Stimulated activated CD8-positive, alpha-beta memory T cell treated with anti-CD3 and anti-CD28 coated beads, Interleukin-12 subunit alpha, Interleukin-12 subunit beta, amount 100 ng/mL, for 1 hour (primary cell): ENCODE measurements at regions not wholly inside any gene's neighbourhood (a gene's known extent, or its start where the extent isn't known, plus 50 kb on each side); places are given as distances from the start of the nearest gene placed in this dataset.
"Not testable (repeated sequence)": the region's sequence is repeated elsewhere in the genome, so short reads cannot be mapped to it uniquely, and the experiment has no call there.

Source experiments
- DNase-seq: peaks from one replicate; pipeline ENCODE4 v3.0.0-alpha.2; 2020; ENCODE audit warnings: low read depth

DNA sequence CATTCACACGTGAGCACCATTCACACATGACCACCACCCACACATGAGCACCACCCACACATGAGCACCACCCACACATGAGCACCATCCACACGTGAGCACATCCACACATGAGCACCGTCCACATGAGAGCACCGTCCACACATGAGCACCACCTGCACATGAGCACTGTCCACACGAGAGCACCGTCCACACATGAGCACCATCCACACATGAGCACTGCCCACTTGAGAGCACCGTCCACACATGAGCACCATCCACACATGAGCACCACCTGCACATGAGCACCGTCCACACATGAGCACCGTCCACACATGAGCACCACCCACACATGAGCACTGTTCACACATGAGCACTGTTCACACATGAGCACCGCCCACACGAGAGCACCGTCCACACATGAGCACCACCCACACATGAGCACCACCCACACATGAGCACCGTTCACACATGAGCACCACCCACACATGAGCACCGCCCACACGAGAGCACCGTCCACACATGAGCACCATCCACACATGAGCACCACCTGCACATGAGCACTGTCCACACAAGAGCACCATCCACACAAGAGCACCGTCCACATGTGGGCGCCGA is 471.3 kb upstream of the SALL3 start:
- not testable (repeated sequence) for DNase-seq

DNA sequence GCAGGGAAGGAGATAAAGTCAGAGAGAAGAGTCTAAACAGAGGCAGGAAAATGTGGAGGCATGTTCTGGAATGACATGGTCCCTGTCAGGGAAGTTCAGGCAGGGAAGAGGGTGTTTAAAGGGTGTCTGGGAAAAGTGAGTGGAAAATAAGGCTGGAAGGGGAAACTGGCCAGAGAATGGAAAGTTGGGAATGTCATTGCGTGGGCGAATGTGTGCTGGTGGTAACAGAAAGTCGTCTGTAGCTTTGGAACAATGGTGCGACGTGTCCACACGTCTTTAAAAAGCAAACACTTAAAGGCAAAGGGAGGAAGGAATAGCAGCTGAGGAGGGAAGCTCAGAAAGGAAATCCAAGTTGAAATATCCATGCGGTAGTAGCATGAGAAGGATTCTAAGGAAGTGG is 469.5 kb upstream of the SALL3 start:
- DNase-seq: no peak

DNA sequence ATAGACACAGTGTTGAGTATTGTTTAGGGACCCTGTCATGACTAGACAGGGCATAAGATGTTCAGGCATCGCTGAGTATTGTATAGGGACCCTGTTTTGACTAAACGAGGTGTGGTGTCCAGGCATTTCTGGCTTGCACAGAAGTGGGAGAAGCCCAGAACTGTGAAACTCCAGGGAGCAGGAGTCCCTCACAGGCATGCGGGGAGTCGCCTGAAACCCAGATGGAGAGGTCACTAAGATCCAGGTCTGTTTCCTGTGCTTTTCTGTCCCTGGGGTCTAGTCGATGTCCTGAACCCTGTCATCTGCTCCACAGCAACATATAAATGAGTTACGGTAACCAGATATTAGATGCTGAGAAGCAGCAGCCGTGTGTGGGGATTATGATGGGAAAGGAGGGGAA is 469.0 kb upstream of the SALL3 start:
- DNase-seq: no peak

DNA sequence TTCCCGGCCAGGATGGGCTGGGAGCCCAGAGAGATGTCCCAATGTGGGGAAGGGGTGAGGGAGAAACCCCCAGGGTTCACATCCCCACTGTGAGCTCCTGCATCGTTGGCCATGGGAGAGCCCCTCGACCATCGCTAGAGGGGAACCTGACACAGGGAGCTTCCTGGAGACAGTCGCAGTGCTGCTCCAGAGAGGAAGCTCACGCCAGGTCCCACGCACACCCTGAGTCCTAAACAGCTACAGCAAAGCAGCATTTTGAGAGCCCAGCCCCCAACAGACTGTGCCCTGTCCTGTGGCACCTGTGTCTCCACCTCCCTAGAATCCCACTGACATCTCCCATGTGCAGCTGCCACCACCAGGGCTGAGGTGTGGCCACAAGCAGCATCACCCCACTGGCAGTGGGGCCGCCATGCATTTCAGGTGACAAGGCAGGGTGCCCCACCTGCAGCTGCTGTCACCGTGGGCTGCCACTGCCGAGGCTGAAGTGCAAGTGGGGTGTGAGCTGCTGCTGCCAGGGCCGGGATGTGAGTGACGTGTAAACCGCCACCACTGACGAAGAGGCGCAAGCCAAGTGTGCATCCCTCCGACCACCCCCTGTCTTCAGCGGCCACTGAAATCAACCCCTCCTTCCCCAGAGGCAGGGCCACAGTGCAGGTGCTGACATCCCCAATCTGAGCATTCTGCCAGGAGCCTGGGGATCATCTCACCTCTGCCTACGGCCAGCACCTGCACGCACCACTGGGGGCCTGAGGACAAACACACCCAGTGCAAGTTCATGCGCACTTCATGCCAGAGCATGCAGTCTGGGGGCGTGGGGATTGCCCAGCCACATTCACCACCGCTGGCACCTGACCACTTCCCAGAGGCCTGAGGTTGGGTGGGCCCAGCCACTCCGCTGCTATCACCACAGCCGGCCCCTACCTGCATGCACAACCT is 467.7 kb upstream of the SALL3 start:
- DNase-seq: no peak

DNA sequence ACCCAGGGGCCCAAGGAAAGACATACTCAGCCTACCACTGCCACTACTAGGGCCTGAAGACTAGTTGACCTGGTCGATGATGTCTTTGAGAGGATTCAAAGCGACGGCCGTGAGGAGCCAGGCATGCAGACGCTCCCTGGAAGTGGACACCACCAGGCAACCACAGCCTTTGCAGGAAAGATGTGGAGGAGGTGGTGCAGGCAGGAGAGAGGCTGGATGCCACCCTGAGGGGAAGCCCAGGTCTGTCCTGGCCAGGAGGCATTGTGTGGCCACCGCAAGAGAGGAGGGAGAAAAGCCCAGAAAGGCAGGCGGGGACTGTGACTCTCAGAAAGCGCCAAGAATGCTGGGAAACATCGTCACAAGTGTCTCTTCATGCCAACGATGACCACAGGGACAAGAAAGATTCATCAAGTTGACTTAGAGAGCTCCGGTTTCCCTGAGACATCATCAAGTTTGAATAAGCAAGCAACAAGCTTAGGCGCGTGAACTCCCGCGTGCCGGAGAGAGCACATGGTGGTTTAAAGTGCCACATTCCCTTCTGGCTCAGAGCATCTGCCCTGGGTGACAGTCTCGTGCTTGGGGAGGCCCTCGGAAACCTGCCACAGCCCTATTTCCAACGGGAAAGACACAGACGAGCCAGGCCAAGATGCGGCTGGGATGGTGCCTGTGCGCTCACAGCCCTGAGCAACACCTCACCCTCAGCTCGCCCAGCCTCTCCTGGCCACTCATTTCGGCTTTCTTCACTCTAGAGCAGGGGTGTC is 464.5 kb upstream of the SALL3 start:
- DNase-seq: no peak

DNA sequence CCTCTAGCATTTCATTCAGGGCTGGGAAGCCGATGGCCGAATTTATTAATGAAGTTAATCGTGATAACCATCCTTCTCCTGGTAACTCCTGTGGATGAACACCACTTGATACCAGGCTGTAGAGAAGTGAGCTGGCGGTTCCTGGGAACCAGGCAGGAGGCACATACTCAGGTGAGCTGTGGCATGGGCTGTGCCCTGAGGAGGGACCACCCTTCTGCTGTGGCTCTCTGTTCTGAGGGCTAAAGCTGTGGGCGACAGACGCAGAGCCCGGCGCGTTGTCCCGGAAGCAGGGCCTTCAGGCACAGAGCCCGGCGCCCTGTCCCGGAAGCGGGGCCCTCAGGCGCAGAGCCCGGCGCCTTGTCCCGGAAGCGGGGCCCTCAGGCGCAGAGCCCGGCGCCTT is 462.3 kb upstream of the SALL3 start:
- DNase-seq: no peak

DNA sequence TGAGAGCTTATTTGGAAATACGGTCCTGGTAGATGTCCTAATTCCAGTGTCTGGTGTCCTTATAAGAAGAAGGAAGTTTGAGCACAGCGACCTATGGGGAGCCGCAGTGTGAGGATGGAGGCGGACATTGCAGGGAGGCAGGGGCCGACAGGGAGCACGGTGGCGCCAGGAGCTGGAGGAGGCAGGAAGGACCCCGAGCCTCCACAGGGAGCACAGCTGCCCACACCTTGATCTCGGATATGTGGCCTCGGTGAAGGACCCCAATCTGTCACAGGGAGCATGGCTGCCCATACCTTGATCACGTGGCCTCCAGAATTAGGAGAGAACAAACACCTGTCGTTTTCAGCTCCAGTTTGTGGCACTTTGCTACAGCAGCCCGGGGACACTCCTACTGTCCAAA is 461.6 kb upstream of the SALL3 start:
- DNase-seq: no peak

DNA sequence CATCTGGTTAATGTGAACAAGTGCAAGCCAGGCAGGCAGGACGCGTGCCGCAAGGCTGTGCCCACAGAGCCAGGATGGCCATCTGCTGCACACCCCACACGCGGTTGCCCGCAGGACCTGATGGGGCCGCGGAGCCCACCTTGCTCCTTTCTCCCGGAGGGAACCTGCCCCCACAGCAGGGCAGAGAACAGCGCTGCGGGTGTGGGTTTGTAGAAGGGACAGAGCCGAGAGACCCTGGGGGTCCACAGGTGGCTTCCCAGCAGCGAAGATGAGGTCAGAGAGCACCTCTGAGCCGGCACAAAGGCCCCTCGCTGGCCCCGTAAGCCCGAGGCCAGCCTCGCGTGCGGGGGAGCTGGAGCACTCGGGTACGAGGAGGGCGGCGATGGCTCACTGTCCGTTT is 460.8 kb upstream of the SALL3 start:
- DNase-seq: no peak

DNA sequence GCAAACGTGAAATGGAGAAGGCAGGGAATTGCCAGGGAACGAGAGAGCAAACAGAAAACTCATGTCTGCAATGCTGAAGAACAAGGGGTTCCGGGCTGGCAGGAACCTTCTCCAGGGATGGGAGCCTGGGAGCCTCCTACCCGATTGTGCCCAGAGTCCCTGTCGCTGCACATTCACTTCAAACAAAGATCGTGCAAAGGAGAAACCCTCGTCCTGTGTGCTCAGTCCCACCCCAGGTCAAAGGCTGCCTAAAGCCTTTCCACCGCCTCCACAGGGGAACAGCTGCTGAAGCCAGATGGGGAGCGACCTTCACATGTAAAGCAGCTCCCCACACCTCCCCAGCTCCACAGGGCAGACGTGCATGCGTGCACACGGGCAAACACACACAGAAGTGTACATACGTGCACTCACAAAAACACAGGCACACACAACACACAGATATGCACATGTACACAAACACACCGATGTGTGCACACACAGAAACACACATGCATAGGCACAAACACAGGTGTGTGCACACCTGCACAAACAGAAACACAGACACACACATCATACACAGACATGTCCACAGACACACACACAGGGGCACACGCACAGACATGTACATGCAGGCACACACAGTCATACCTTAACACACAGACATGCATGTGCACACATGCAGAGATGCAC is 460.1 kb upstream of the SALL3 start:
- no peak for DNase-seq

DNA sequence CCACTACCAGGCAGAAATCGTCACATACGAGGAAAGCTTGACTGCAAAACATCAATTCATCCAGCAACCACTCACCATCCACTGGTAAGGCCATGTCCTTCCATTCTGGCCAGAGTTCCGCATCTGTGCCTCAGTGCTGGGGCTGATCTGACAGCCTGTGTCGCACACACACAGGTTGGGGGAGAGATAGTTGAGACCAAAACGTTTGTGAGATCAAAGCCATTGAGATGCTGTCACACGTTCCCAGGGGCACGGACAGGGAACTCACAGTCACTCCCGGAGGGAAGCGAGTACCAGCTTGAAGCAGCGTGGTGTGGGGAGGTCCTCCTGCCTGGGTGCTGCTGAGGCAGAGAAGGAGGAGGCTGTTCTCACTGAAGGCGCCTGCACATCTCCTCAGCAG is 458.5 kb upstream of the SALL3 start:
- DNase-seq: no peak

DNA sequence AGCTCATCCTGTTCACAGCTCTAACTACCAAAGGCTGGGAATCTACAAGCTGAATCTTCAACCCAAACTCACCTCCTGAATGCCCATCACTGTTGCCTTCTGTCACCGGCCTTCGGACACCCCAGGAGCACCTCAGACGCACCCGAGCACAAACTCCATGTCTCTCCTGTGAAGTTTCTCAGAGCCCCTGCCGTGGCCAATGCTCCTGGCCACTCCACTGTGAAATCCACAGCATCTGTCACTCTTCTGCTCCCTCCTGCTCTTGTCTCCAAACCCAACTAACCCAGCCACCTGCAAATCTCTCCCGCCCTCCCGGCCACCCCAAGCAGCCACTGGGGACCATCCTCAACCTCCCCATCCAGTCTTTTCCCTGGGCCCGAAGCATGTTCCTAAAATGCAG is 457.9 kb upstream of the SALL3 start:
- DNase-seq: no peak

DNA sequence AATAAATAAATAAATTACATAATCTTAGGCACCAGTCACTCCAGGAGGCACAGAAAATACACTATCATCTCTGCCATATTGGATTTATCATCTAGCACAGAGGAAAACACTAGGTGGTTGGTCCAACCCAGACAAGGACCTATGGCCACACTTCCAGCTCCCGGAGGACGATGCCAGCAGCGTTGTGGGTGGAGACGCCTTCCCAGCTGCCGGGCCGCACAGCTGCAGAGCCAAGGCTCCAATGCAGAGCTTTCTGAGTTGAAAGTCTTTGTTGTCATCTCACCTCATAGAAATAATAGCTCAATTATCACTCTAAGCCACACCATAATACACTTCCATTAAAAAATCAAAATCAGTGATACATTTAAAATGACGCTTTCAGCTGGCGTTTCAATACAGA is 457.1 kb upstream of the SALL3 start:
- DNase-seq: no peak

DNA sequence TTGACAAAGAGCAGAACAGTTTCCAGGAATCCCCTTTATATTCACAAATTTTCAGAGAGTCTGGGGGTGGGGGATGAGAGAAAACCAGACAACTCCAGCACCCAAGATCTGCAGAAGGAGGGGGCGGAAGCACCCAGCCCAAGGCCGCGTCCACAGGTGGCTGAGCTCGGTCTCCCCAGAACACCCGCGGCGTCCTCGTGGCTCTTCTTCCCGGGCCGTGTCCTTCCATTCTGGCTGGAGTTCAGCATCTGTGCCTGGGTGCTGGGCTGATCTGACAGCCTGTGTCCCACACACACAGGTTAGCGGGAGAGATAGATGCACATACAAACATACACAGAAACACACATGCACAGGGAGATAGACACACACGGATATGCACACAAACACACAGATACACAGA is 455.8 kb upstream of the SALL3 start:
- no peak for DNase-seq

DNA sequence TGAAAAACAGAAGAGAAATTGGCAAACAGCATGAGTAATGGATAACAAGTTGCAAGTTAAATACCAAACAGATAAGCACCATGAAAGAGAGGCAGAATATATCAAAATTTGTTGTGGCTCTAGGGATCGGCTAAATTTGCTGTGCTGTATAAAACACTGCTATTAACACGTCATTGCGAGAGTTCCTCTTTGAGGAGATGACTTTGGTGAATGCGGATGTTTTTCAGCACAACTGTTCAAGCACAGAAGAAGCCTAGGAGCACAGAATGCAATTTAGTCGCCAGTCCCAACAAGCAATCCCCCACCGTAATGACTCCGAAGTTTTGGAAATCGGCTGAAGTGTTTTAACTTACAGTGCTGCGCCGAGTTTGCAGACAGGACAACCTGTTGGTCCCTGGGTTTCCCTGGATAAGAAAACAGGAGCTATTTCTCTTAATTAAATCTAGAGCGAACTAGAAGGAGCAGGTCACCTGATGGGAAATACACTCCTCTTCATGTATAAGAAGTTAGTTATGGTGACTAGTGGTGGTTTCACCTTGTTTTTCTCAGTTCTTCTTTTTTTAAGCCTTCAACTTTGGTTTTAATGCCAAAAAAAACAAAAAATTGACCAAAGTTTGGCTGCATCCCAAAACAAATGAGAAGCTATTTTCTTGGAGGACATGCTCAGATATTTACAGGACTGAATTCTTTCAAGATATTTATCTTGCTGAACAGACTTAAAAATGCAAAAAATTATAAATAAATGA is 454.1 kb upstream of the SALL3 start:
- DNase-seq: no peak

DNA sequence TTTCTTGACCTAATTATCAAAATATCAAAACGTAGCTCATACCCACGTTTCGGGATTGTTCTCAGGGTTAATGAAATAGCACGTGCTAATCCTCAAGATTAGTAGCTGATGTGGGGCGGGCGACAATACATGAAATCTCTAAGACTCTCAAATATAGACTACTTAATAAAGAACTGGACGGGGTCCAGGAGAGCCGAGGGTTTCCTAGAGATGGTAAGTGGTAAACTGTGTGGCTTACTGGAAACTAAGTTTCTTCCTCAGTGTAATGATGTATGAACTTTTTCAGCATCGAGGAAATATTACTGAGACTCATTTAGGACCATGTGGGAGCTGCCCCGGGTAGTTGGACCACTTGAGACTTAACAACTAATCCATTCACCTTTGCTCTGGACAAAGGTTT is 453.3 kb upstream of the SALL3 start:
- DNase-seq: no peak

DNA sequence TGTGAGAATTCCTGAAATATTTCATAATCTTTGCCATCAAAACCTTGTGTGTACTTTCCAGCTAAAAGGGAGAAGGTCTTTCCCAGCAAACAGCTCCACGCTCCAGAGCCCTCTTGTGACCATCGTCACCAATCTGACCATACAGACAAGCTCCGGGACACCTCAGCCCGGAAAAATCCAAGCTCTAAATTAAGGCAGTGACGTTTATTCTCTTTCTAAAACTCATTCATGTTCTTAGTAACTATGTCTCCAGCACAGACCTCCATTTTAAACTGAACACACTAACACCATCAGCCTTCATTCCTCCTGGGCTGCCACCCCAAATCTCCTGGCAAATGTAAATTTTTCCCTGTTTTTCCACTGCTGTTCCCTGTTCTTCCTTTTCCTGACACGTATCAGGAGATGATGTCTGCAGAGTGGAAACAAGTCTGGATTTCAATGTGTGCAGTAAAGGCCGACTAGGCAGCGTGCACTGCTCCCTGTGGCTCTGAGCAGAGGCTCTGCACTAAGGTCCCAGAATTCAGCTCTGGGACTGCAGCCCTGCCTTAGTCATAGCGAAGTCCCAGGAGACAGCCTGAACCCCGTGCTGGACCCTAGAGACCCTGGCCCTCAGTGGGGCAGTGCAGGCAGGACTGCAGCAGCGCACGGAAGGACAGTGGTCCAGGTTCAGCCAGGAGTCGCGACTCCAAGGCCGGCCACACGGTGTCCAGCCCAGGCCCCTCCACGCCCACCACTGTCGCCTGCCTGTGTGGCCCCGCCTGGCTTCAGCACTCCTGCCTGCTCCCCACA is 452.5 kb upstream of the SALL3 start:
- no peak for DNase-seq

DNA sequence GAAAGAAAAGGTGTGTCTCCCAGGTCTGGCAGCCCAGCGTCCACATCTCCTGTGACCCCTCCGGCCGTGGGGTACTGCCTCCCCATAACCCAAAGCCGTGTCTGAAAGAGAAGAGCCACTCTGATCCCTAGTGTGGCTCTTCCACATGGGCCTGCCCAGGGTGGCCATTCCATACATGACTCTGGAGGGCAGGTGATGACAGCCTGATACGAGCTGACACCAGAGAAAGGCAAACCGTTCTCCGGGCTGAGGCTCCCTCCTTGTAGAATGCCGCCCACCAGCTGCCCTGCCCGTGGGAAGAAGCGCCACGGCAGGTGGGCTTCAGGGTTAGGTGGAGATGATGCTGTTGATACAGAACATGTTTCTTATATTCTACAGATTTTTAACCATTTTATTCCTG is 451.6 kb upstream of the SALL3 start:
- DNase-seq: no peak

DNA sequence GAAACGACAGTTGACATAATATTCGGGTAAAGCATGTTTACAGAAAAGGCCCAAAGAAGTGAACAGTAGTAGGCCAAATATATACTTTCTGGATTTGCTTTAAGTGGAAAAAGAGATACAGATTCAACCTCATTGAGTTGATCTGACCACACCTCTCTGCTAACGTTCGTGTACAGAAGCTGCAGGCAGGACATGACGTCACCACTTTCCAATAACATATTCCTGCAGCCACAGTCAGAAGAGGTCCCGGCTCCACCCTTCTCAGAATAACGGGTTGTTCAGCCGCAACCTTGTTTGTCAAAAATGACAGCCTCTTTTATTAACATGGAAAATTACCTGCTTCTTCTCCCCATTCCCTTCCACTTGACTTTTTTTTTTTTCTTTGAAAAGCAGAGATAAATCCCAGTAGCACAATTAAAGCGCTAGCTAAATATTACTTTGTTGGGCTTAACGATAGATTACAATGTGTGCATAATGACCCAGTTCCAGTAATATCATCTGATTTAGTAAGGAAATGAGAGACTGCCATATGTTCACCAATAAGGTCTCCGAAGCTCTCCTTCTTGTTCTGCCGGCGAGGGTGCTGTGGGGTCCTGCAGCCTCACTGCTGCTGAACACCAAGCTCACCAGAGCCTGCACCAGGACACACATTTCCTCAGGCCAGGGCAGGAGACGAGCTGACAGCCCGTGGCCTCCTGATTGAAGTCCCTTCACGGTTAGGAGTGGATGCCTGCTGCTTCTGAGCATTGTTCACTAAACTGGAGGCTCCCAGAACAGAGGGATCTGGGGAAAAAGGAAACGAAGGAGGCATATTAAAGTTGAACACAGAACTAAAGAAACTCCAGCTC is 451.0 kb upstream of the SALL3 start:
- DNase-seq: no peak

DNA sequence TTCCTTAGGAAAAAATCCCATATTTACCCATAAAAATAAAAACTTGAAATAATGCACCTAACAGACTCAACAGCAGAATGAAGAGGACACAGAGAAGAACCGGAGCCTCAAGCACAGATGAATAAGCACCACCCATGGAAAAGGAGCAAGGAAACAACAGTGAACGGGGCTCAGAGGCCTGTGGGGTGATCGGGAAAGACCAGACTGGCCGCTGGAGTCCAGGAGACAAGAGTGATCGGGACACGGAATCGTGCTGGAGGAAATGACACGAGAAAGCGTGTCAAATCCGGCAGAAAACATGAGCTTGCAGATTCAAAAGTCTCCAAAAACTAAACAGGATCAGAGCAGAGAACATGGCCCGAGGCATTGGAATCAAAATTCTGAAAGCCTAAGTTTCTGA is 448.0 kb upstream of the SALL3 start:
- DNase-seq: no peak
